Tibial nerve (tissue), 4 donors: ENCODE measurements at regions not wholly inside any gene's neighbourhood (a gene's known extent, or its start where the extent isn't known, plus 50 kb on each side); places are given as distances from the start of the nearest gene placed in this dataset.
"Not testable (repeated sequence)": the region's sequence is repeated elsewhere in the genome, so short reads cannot be mapped to it uniquely, and the experiment has no call there.

Experiments
- DNase-seq, 2 donors: peaks; one replicate each; pipeline ENCODE4 v3.0.0-alpha.2; 2019; ENCODE audit warnings: low spot score in 2 of 2
- H3K27ac ChIP-seq, 4 donors: fragments of 200-600 bp; sonication (generic) in 3 of 4; one replicate each; pipeline ENCODE4 v1.5.1; 2017 to 2019; ENCODE audit warnings: mild to moderate bottlenecking in 1 of 4
- H3K27me3 ChIP-seq, 2 donors: fragments of 200-600 bp; sonication (generic) in 1 of 2; one replicate each; pipeline versions ENCODE4 v1.5.1 to v1.6.0; 2017 to 2019
- H3K36me3 ChIP-seq, 3 donors: fragments of 200-600 bp; sonication (generic); one replicate each; pipeline ENCODE4 v1.5.1; 2018 to 2019
- H3K4me1 ChIP-seq, 4 donors: fragments of 200-600 bp; sonication (generic) in 3 of 4; one replicate each; pipeline ENCODE4 v1.5.1; 2017 to 2019
- H3K4me3 ChIP-seq, 4 donors: fragments of 200-600 bp; sonication (generic) in 3 of 4; one replicate each; pipeline ENCODE4 v1.5.1; 2017 to 2019; ENCODE audit warnings: mild to moderate bottlenecking in 1 of 4, moderate library complexity in 1 of 4
- H3K9me3 ChIP-seq, 4 donors: fragments of 200-600 bp; sonication (generic) in 3 of 4; one replicate each; pipeline ENCODE4 v1.5.1; 2017 to 2019
- EP300 ChIP-seq, 2 donors: sonication (generic); formaldehyde crosslinking; IDR thresholded peaks; one replicate each; pipeline ENCODE4 v1.6.1; 2017; ENCODE audit warnings: antibody characterized with exemption in 2 of 2, mild to moderate bottlenecking in 1 of 2
- POLR2A ChIP-seq, 2 donors: fragments of 450-650 bp; IDR thresholded peaks; one replicate each; pipeline ENCODE4 v1.6.1; 2017; ENCODE audit warnings: antibody characterized with exemption in 2 of 2, mild to moderate bottlenecking in 2 of 2, moderate library complexity in 2 of 2
- WGBS, 2 donors: methylation state at CpG; one replicate each; pipeline ENCODE4 v1.1.5; 2018; 5-methylcytosine and 5-hydroxymethylcytosine counted together
- TF ChIP-seq, protein P1 (sequence below), 5 experiments: fragments of 200-600 bp in 3 of 5; fragments of 450-650 bp in 2 of 5; sonication (generic) in 3 of 5; IDR thresholded peaks; one replicate each; pipeline ENCODE4 v1.5.1; 2016 to 2019; ENCODE audit warnings: antibody characterized with exemption in 5 of 5, mild to moderate bottlenecking in 3 of 5, moderate library complexity in 2 of 5

DNA sequence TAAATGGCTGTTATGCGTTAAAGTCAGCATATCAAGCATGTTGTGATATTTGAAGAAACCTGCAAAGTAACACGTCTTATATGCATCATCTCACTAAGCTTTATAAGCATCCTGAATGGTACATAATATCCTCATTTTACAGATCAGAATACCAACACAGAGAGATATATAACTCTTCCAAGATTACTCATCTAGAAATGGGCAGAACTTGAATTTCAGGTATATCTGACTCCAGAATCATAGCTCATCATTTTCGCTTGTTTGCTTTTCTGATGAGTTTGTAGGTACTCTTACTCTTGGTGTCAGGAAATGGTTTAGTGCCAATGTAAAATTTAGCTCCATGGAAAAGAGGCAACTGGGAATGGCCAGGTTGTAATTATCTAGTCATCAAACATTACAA lies 232.3 kb upstream of the ANKH start:
- H3K36me3 ChIP-seq = no peaks in the 10 kb centered on the region
- H3K4me1 ChIP-seq = peaks cover 0 to 4% (median 0%) of the 10 kb centered on the region in 4 donors
- no peak for DNase-seq
- peaks cover 0 to 6% (median 0%) of the 10 kb centered on the region in 4 donors for H3K9me3 ChIP-seq
- 93 to 97% methylated on average over 3 of the region's 3 CpGs for WGBS, 2 donors
- no peak overlapping the region for H3K4me3 ChIP-seq
- no peak for TF ChIP-seq EP300 (IDR thresholded peaks at IDR 0.05)
- TF ChIP-seq POLR2A (IDR thresholded peaks at IDR 0.05) = no peak
- TF ChIP-seq, protein P1, sequence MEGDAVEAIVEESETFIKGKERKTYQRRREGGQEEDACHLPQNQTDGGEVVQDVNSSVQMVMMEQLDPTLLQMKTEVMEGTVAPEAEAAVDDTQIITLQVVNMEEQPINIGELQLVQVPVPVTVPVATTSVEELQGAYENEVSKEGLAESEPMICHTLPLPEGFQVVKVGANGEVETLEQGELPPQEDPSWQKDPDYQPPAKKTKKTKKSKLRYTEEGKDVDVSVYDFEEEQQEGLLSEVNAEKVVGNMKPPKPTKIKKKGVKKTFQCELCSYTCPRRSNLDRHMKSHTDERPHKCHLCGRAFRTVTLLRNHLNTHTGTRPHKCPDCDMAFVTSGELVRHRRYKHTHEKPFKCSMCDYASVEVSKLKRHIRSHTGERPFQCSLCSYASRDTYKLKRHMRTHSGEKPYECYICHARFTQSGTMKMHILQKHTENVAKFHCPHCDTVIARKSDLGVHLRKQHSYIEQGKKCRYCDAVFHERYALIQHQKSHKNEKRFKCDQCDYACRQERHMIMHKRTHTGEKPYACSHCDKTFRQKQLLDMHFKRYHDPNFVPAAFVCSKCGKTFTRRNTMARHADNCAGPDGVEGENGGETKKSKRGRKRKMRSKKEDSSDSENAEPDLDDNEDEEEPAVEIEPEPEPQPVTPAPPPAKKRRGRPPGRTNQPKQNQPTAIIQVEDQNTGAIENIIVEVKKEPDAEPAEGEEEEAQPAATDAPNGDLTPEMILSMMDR (IDR thresholded peaks at IDR 0.05) = no peak
- no peak overlapping the region for H3K27ac ChIP-seq
- no peaks in the 10 kb centered on the region for H3K27me3 ChIP-seq

DNA sequence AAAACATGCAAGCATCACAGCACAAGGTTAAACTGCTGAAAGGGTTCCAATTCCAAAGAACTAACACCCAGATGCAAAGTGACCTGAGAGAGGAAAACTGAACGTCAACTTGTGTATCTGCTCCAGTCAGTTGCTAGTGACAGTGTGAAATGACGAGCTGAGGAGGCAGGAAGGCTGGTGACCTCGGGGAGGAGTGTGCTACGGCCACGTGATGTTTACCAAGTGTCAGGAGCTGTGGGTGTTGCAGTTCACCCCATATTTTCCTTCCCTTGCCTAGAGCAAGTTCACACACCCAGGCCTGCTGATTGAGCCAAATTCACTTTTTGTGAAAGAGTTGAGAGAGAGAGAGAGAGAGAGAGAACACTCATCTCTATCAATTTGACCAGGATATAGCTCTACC lies 231.6 kb upstream of the ANKH start:
- TF ChIP-seq POLR2A (IDR thresholded peaks at IDR 0.05) (no peak), EP300 (IDR thresholded peaks at IDR 0.05) (no peak)
- Histone ChIP-seq H3K9me3 (peaks cover 0 to 6% (median 0%) of the 10 kb centered on the region in 4 donors), H3K36me3 (no peaks in the 10 kb centered on the region), H3K27ac (no peak overlapping the region), H3K27me3 (no peaks in the 10 kb centered on the region), H3K4me1 (peaks cover 0 to 4% (median 0%) of the 10 kb centered on the region in 4 donors), H3K4me3 (no peak overlapping the region)
- no peak for DNase-seq
- 35 to 43% methylated on average over 5 of the region's 5 CpGs for WGBS, 2 donors

DNA sequence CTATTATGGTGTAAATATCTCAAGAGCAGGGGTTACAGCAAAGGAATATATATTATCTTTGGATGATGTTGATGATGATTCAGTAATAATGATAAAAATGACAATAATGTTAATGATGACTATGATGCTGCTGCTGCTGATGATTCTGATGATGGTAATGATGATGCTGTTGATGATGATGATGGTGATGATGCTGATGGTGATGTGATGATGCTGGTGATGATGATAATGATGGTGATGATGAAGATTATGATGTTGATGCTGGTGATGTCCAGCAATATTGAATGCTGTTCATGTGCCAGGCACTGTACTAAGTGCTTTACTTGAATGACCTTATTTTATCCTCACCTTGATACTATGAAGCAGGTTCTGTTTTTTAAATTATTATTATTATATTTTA lies 226.0 kb upstream of the ANKH start:
- DNase-seq = no peak
- TF ChIP-seq EP300 (IDR thresholded peaks at IDR 0.05) (no peak), POLR2A (IDR thresholded peaks at IDR 0.05) (no peak)
- TF ChIP-seq, protein P1 (IDR thresholded peaks at IDR 0.05) = no peak
- Histone ChIP-seq H3K27me3 (no peaks in the 10 kb centered on the region), H3K9me3 (peaks cover 0 to 6% (median 0%) of the 10 kb centered on the region in 4 donors), H3K4me1 (no peaks in the 10 kb centered on the region), H3K36me3 (no peaks in the 10 kb centered on the region), H3K4me3 (no peak overlapping the region), H3K27ac (no peak overlapping the region)

DNA sequence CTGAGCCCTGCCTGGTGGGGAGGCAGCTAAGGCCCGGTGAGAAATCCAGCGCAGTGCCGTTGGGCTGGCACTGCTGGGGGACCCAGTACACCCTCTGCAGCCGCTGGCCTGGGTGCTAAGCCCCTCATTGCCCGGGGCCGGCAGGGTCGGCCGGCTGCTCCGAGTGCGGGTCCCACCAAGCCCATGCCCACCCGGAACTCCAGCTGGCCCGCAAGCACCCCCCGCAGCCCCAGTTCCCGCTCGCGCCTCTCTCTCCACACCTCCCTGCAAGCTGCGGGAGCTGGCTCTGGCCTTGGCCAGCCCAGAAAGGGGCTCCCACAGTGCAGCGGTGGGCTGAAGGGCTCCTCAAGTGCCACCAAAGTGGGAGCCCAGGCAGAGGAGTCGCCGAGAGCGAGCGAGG lies 225.1 kb upstream of the ANKH start:
- H3K9me3 ChIP-seq, DNase-seq, H3K27ac ChIP-seq, H3K4me1 ChIP-seq, H3K36me3 ChIP-seq, H3K4me3 ChIP-seq, H3K27me3 ChIP-seq: not testable (repeated sequence)
- WGBS, 2 donors = 95 to 100% methylated on average over 4 to 22 of the region's 22 CpGs

DNA sequence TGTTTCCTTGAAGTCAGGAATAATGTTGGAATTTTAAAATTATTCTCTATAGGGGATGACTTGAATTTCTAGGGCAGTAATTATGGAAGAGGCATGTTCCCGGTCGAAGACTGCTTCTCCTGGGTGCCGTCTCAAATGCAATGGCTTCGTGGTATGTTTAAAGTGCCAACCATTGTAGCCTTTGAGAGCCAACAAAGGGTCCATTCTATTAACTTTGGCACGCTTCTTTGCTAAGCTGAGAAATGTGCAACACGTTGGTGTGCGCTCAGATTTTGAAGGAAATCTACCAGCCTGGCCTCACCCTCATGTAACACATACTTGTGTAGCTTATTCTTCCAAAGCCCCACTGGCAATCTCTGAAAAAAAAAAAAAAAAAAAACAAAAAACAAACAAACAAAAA lies 221.2 kb upstream of the ANKH start:
- TF ChIP-seq POLR2A (IDR thresholded peaks at IDR 0.05) = no peak
- peak in 1 of 2 donors; percentile 34 for TF ChIP-seq EP300 (IDR thresholded peaks at IDR 0.05)
- TF ChIP-seq, protein P1 (IDR thresholded peaks at IDR 0.05) = no peak
- Histone ChIP-seq H3K4me1 (peaks cover 0 to 7% (median 3%) of the 10 kb centered on the region in 4 donors), H3K9me3 (no peaks in the 10 kb centered on the region), H3K4me3 (no peak overlapping the region), H3K27ac (peak overlapping the region in 2 of 4 donors; percentile 64 to 82), H3K27me3 (no peaks in the 10 kb centered on the region), H3K36me3 (no peaks in the 10 kb centered on the region)
- 49 to 53% methylated on average over 7 of the region's 7 CpGs for WGBS, 2 donors
- DNase-seq = no peak

DNA sequence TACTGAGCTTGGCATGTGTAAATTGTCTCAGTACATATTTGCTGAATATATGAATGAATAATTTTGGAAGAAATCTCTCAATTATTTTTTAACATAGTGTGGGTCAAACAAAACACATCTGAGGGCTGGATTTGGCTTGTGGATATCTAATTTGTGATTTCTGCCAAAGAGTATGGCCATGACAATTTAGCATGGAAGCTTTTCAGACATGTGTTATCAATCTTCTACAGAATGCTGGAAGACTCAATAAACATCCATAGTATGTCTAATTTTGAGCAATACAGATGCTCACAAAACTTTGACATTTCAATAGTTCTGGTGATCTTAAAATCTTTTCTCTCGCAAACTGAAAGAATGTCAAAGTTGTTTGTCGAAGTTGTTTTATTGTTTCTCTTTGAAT lies 214.1 kb upstream of the ANKH start:
- Histone ChIP-seq H3K4me1 (no peaks in the 10 kb centered on the region), H3K27me3 (no peaks in the 10 kb centered on the region), H3K36me3 (no peaks in the 10 kb centered on the region), H3K4me3 (no peak overlapping the region), H3K27ac (no peak overlapping the region), H3K9me3 (no peaks in the 10 kb centered on the region)
- no peak for DNase-seq
- WGBS, 2 donors = 71 to 73% methylated on average over 2 of the region's 2 CpGs
- TF ChIP-seq, protein P1 (IDR thresholded peaks at IDR 0.05) = no peak
- no peak for TF ChIP-seq POLR2A (IDR thresholded peaks at IDR 0.05)
